ENCODE measurements at regions not wholly inside any gene's neighbourhood (a gene's known extent, or its start where the extent isn't known, plus 50 kb on each side); places are given as distances from the start of the nearest gene placed in this dataset.
A peak's percentile ranks its signal among the peaks of the same experiment; 100 is the strongest.
"Not testable (repeated sequence)": the region's sequence is repeated elsewhere in the genome, so short reads cannot be mapped to it uniquely, and the experiment has no call there.

- DNase-seq (ENCODE audit: low spot score in 2 of 2) = peak in 1 of 2 donors; percentile 14
- no peak for FAIRE-seq
Observed at GRCh38 chr1:114032271-114033215, 53.3 kb downstream of the OLFML3 start.

- DNase-seq (ENCODE audit: low spot score in 2 of 2) (no peak), FAIRE-seq (no peak)
Observed at GRCh38 chr1:114033216-114033706, 54.0 kb downstream of the OLFML3 start.

GRCh38 chr1:114033961-114034360 is 54.7 kb downstream of the OLFML3 start:
- no peak for FAIRE-seq
- DNase-seq (ENCODE audit: low spot score in 2 of 2) = no peak

- no peak for DNase-seq (ENCODE audit: low spot score in 2 of 2)
Observed at GRCh38 chr1:114034567-114035303, 55.5 kb downstream of the OLFML3 start.

GRCh38 chr1:114035304-114035700 is 56.0 kb downstream of the OLFML3 start:
- DNase-seq (ENCODE audit: low spot score in 2 of 2) (no peak), FAIRE-seq (no peak)

More at GRCh38 chr1:114034567-114035303, 55.5 kb downstream of the OLFML3 start:
- no peak for FAIRE-seq

GRCh38 chr1:114036841-114037630 is 57.8 kb downstream of the OLFML3 start:
- not testable (repeated sequence) for FAIRE-seq; DNase-seq (ENCODE audit: low spot score in 2 of 2)

GRCh38 chr1:114037631-114037890 is 58.3 kb downstream of the OLFML3 start:
- FAIRE-seq = no peak

GRCh38 chr1:114037962-114038816 is 58.9 kb downstream of the OLFML3 start:
- FAIRE-seq (no peak), DNase-seq (ENCODE audit: low spot score in 2 of 2) (no peak)

More at GRCh38 chr1:114037631-114037890, 58.3 kb downstream of the OLFML3 start:
- no peak for DNase-seq (ENCODE audit: low spot score in 2 of 2)
